Lung (tissue), 11 donors: ENCODE measurements at regions not wholly inside any gene's neighbourhood (a gene's known extent, or its start where the extent isn't known, plus 50 kb on each side); places are given as distances from the start of the nearest gene placed in this dataset.
A peak's percentile ranks its signal among the peaks of the same experiment; 100 is the strongest.

Experiments
- ATAC-seq: fragments of 200-7000 bp; cut with Tn5 transposase; one replicate; pipeline ENCODE4 v1.9.1; 2020; ENCODE audit warnings: moderate number of reproducible peaks; ENCODE audit not compliant: insufficient read depth, low FRiP score
- DNase-seq, 3 donors: peaks; one replicate each; pipeline ENCODE4 v3.0.0-alpha.2; 2013 to 2017
- H3K27ac ChIP-seq, 2 donors: one replicate each; pipeline ENCODE4 v1.5.1; 2013; ENCODE audit warnings: mild to moderate bottlenecking in 2 of 2, moderate library complexity in 2 of 2, control low read depth in 1 of 2, inconsistent platforms in 1 of 2, low read depth in 1 of 2, low read length in 1 of 2
- H3K27me3 ChIP-seq, 3 donors: one replicate each; pipeline ENCODE4 v1.5.1; 2013; ENCODE audit warnings: low read length in 2 of 3; ENCODE audit not compliant: control insufficient read depth in 3 of 3, insufficient read depth in 3 of 3
- H3K36me3 ChIP-seq, 4 donors: one replicate each; pipeline ENCODE4 v1.5.1; 2013; ENCODE audit warnings: low read length in 4 of 4, mild to moderate bottlenecking in 1 of 4, moderate library complexity in 1 of 4; ENCODE audit not compliant: control insufficient read depth in 4 of 4, insufficient read depth in 4 of 4
- H3K4me1 ChIP-seq, 5 donors: one replicate each; pipeline ENCODE4 v1.5.1; 2013; ENCODE audit warnings: low read length in 5 of 5, mild to moderate bottlenecking in 2 of 5, moderate library complexity in 1 of 5; ENCODE audit not compliant: control insufficient read depth in 5 of 5, insufficient read depth in 5 of 5
- H3K4me3 ChIP-seq: one replicate; pipeline ENCODE4 v1.5.1; 2013; ENCODE audit warnings: mild to moderate bottlenecking, control low read depth, moderate library complexity
- H3K9ac ChIP-seq, 2 donors: one replicate each; pipeline ENCODE4 v1.5.1; 2013; ENCODE audit warnings: low read length in 2 of 2, control low read depth in 1 of 2; ENCODE audit not compliant: insufficient read depth in 1 of 2
- H3K9me3 ChIP-seq, 4 donors: one replicate each; pipeline ENCODE4 v1.5.1; 2013; ENCODE audit warnings: low read length in 3 of 4, mild to moderate bottlenecking in 1 of 4, moderate library complexity in 1 of 4; ENCODE audit not compliant: control insufficient read depth in 4 of 4, insufficient read depth in 3 of 4
- WGBS, 2 donors: extraction: QIAGEN DNeasy Blood & Tissue Kit; methylation state at CpG; one replicate each; pipeline ENCODE4 v1.1.7; 2013; 5-methylcytosine and 5-hydroxymethylcytosine counted together
- TF ChIP-seq, protein P1 (sequence below): IDR thresholded peaks from 2 replicates; pipeline ENCODE4 v1.5.1; 2012; ENCODE audit warnings: mild to moderate bottlenecking; ENCODE audit errors: control extremely low read depth, extremely low read depth
- donor health status: control.
- donor health status: control.
- donor health status: Bipolar disorder and iron deficiency.
- donor health status: healthy.
- donor health status: DM: yes; HTN: yes; CAD: no.

GRCh38 chr4:27931584-27931983 is 1070.9 kb downstream of the STIM2 start:
- ATAC-seq = no peak
- H3K27ac ChIP-seq = no peak overlapping the region
- no peak overlapping the region for H3K9ac ChIP-seq
- 55 to 63% methylated on average over 1 of the region's 1 CpG for WGBS, 2 donors
- no peaks in the 10 kb centered on the region for H3K27me3 ChIP-seq
- no peaks in the 10 kb centered on the region for H3K36me3 ChIP-seq
- peaks cover 0 to 4% (median 0%) of the 10 kb centered on the region in 5 donors for H3K4me1 ChIP-seq
- TF ChIP-seq, protein P1, sequence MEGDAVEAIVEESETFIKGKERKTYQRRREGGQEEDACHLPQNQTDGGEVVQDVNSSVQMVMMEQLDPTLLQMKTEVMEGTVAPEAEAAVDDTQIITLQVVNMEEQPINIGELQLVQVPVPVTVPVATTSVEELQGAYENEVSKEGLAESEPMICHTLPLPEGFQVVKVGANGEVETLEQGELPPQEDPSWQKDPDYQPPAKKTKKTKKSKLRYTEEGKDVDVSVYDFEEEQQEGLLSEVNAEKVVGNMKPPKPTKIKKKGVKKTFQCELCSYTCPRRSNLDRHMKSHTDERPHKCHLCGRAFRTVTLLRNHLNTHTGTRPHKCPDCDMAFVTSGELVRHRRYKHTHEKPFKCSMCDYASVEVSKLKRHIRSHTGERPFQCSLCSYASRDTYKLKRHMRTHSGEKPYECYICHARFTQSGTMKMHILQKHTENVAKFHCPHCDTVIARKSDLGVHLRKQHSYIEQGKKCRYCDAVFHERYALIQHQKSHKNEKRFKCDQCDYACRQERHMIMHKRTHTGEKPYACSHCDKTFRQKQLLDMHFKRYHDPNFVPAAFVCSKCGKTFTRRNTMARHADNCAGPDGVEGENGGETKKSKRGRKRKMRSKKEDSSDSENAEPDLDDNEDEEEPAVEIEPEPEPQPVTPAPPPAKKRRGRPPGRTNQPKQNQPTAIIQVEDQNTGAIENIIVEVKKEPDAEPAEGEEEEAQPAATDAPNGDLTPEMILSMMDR = no peak
- H3K4me3 ChIP-seq = no peak overlapping the region
- no peak for DNase-seq
- H3K9me3 ChIP-seq = no peaks in the 10 kb centered on the region

- WGBS, 2 donors = 68 to 72% methylated on average over 1 of the region's 1 CpG
- Histone ChIP-seq H3K4me3 (no peak overlapping the region), H3K9ac (no peak overlapping the region), H3K36me3 (no peaks in the 10 kb centered on the region), H3K27ac (no peak overlapping the region), H3K27me3 (no peaks in the 10 kb centered on the region), H3K9me3 (no peaks in the 10 kb centered on the region), H3K4me1 (no peaks in the 10 kb centered on the region)
- DNase-seq = peak in 2 of 3 donors; percentile 15 to 30
- ATAC-seq = no peak
- TF ChIP-seq, protein P1 = no peak
These were observed 1074.2 kb downstream of the STIM2 start for GRCh38 chr4:27934871-27935270.

GRCh38 chr4:27946799-27947198 is 1086.2 kb downstream of the STIM2 start:
- ATAC-seq (no peak), DNase-seq (no peak)
- Histone ChIP-seq H3K27me3 (no peaks in the 10 kb centered on the region), H3K9me3 (no peaks in the 10 kb centered on the region), H3K4me1 (no peaks in the 10 kb centered on the region), H3K27ac (no peak overlapping the region), H3K9ac (no peak overlapping the region), H3K4me3 (no peak overlapping the region), H3K36me3 (no peaks in the 10 kb centered on the region)
- TF ChIP-seq, protein P1 = no peak
- WGBS, 2 donors = 83 to 89% methylated on average over 1 of the region's 1 CpG

- Histone ChIP-seq H3K36me3 (no peaks in the 10 kb centered on the region), H3K27me3 (no peaks in the 10 kb centered on the region), H3K27ac (no peak overlapping the region), H3K4me1 (no peaks in the 10 kb centered on the region), H3K4me3 (no peak overlapping the region), H3K9ac (no peak overlapping the region), H3K9me3 (no peaks in the 10 kb centered on the region)
- TF ChIP-seq, protein P1 = no peak
- DNase-seq = no peak
- no peak for ATAC-seq
- 81 to 86% methylated on average over 2 of the region's 2 CpGs for whole genome bisulfite sequencing, 2 donors
These were observed 1086.7 kb downstream of the STIM2 start for GRCh38 chr4:27947302-27947701.
